Testis (tissue), 2 donors: ENCODE measurements at regions not wholly inside any gene's neighbourhood (a gene's known extent, or its start where the extent isn't known, plus 50 kb on each side); places are given as distances from the start of the nearest gene placed in this dataset.

Experiments used
- DNase-seq: peaks from one replicate; pipeline ENCODE4 v3.0.0-alpha.2; 2019
- H3K27ac ChIP-seq, 2 donors: fragments of 200-600 bp; sonication (generic); one replicate each; pipeline ENCODE4 v1.5.1; 2019
- H3K27me3 ChIP-seq: fragments of 200-600 bp; sonication (generic); one replicate; pipeline ENCODE4 v1.5.1; 2019
- H3K36me3 ChIP-seq: fragments of 200-600 bp; sonication (generic); one replicate; pipeline ENCODE4 v1.5.1; 2017; ENCODE audit warnings: low read depth; ENCODE audit errors: missing control alignments
- H3K4me1 ChIP-seq: fragments of 200-600 bp; sonication (generic); one replicate; pipeline ENCODE4 v1.5.1; 2019
- H3K4me3 ChIP-seq, 2 donors: fragments of 200-600 bp; sonication (generic); one replicate each; pipeline ENCODE4 v1.5.1; 2017 to 2019
- H3K9me3 ChIP-seq: fragments of 200-600 bp; sonication (generic); one replicate; pipeline ENCODE4 v1.5.1; 2017
- POLR2A ChIP-seq: fragments of 450-650 bp; IDR thresholded peaks from one replicate; pipeline ENCODE4 v1.6.1; 2017; ENCODE audit warnings: antibody characterized with exemption, mild to moderate bottlenecking, moderate library complexity
- WGBS, 2 donors: methylation state at CpG; one replicate each; pipeline ENCODE4 v1.1.5; 2018; 5-methylcytosine and 5-hydroxymethylcytosine counted together
- intact Hi-C: fragments of 100-400 bp; cut with DNase I; formaldehyde crosslinking; loops from one replicate; pipeline ENCODE4 v1.15.1; 2023; ENCODE audit warnings: low total_unique reads
- TF ChIP-seq, protein P1 (sequence below), 3 experiments: fragments of 450-650 bp in 2 of 3; fragments of 200-600 bp in 1 of 3; sonication (generic) in 1 of 3; IDR thresholded peaks; one replicate each; pipeline ENCODE4 v1.5.1; 2016 to 2019; ENCODE audit warnings: antibody characterized with exemption in 3 of 3, mild to moderate bottlenecking in 2 of 3, moderate library complexity in 1 of 3

DNA sequence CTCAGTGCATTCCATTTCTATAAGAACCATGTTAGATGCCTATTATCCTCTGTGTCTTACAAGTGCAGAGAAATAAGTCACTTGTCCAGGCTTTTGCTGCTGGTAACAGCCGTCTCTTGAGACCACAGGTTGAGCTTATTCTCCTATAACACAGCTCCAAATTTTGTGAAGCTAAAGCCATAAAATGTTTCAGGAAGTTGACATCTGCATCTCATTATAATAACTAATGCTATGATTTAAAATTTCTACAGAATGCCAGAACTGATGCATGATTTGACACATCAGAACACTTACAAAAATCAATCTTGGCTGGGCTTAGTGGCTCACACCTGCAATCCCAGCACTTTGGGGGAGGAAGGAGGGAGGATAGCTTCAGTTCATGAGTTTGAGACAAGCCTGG is 986.9 kb downstream of the TYW1 start:
- H3K36me3 ChIP-seq: no peaks in the 10 kb centered on the region
- H3K4me1 ChIP-seq: peaks cover 9% of the 10 kb centered on the region
- no peak for DNase-seq
- H3K9me3 ChIP-seq: no peaks in the 10 kb centered on the region
- 75 to 82% methylated on average over 1 of the region's 1 CpG for WGBS, 2 donors
- intact Hi-C loops: no loop called here
- H3K4me3 ChIP-seq: no peak overlapping the region
- no peak overlapping the region for H3K27ac ChIP-seq
- H3K27me3 ChIP-seq: no peaks in the 10 kb centered on the region
- TF ChIP-seq, protein P1, sequence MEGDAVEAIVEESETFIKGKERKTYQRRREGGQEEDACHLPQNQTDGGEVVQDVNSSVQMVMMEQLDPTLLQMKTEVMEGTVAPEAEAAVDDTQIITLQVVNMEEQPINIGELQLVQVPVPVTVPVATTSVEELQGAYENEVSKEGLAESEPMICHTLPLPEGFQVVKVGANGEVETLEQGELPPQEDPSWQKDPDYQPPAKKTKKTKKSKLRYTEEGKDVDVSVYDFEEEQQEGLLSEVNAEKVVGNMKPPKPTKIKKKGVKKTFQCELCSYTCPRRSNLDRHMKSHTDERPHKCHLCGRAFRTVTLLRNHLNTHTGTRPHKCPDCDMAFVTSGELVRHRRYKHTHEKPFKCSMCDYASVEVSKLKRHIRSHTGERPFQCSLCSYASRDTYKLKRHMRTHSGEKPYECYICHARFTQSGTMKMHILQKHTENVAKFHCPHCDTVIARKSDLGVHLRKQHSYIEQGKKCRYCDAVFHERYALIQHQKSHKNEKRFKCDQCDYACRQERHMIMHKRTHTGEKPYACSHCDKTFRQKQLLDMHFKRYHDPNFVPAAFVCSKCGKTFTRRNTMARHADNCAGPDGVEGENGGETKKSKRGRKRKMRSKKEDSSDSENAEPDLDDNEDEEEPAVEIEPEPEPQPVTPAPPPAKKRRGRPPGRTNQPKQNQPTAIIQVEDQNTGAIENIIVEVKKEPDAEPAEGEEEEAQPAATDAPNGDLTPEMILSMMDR (IDR thresholded peaks at IDR 0.05): no peak
- no peak for TF ChIP-seq POLR2A

DNA sequence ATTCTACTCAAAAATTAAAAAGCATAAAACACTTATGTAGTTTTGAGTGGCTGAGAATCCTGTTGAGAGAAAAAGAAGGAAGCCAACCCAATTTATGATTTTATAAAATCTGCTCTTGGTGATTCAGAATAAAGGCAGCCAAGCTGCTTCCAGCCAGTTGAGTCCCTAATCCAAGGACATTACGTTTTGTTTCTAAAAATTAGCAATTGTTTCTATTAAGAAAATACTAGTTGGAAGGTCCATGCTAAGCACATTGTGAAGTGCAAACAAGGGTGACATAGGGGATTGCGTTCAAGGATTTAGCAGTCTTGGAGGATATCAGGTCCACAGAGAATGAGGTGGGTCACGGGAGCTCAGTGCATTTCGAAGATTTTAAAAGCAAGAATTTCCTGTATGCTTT is 987.7 kb downstream of the TYW1 start:
- DNase-seq: peak; percentile 25
- TF ChIP-seq, protein P1 (IDR thresholded peaks at IDR 0.05): no peak
- TF ChIP-seq POLR2A: no peak
- Histone ChIP-seq H3K27ac (no peak overlapping the region), H3K9me3 (no peaks in the 10 kb centered on the region), H3K4me1 (peaks cover 9% of the 10 kb centered on the region), H3K4me3 (no peak overlapping the region), H3K27me3 (no peaks in the 10 kb centered on the region), H3K36me3 (no peaks in the 10 kb centered on the region)
- WGBS, 2 donors: 26 to 44% methylated on average over 4 of the region's 4 CpGs
- intact Hi-C loops: no loop called here

DNA sequence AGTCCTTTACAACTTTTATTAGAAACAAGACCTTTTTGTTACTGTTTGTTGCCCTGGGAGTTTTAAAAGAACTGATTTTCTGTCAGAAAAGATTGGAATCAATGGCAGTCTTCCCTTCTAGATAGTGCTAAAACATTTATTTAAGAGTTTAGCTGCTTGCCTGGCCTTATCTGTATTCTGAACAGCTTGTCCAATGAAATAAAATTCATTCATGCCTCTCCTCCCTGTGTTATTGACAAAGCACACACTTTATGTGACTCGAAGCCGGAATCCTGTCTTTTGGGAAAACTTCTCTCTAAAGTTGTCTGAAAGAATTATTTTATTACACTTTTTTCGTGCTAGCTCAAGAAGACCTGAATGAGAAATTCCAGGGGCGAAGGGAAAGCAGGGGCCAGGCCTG is 992.5 kb downstream of the TYW1 start:
- WGBS, 2 donors: 35 to 60% methylated on average over 4 of the region's 4 CpGs
- Histone ChIP-seq H3K27me3 (no peaks in the 10 kb centered on the region), H3K36me3 (no peaks in the 10 kb centered on the region), H3K4me1 (peaks cover 9% of the 10 kb centered on the region), H3K4me3 (no peak overlapping the region), H3K27ac (no peak overlapping the region), H3K9me3 (no peaks in the 10 kb centered on the region)
- intact Hi-C loops: no loop called here
- no peak for DNase-seq
- no peak for TF ChIP-seq POLR2A
- TF ChIP-seq, protein P1 (IDR thresholded peaks at IDR 0.05): no peak

DNA sequence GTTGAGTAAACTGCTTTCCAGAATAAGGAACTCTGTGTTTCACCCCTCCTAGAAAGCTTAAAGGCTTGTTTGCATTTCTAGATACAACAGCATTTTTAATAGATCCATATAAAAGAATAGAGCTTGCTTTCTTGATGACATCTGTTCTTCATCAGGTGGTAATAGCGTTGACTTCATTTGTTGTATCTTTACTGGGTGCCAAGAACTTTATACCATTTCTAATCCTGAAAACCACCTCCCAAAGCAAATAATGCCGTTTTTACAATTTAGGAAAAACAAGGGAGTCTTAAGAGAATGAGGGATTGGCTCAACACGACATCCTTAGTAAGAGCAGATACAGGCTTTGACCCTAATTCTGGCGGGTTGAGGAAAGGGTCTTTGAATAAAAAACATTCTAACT is 993.4 kb downstream of the TYW1 start:
- WGBS, 2 donors: 46 to 53% methylated on average over 4 of the region's 4 CpGs
- H3K4me3 ChIP-seq: no peak overlapping the region

DNA sequence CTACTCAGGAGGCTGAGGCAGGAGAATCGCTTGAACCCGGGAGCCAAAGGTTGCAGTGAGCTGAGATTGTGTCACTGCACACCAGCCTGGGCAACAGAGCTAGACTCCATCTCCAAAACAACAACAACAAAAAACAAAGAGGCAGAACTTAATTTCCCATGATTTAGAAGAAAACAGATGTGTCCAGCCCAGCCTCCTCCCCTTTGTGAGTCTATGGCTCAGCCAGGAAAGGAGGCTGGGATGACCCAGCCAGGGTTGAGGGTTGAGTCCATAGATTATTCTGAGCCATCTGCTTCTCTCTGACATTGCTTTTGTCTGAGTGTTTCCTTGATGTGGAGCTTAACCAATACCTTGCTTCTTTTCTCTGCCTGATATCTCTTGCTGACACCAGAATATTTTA is 994.1 kb downstream of the TYW1 start:
- H3K27me3 ChIP-seq: no peaks in the 10 kb centered on the region
- WGBS, 2 donors: 80 to 100% methylated on average over 1 to 2 of the region's 2 CpGs
- no peak for TF ChIP-seq POLR2A
- TF ChIP-seq, protein P1 (IDR thresholded peaks at IDR 0.05): no peak
- no peak for DNase-seq
- H3K36me3 ChIP-seq: no peaks in the 10 kb centered on the region
- no peak overlapping the region for H3K27ac ChIP-seq
- intact Hi-C loops: no loop called here
- no peaks in the 10 kb centered on the region for H3K9me3 ChIP-seq
- no peak overlapping the region for H3K4me3 ChIP-seq
- H3K4me1 ChIP-seq: no peaks in the 10 kb centered on the region

More for the DNA sequence above, 993.4 kb downstream of the TYW1 start:
- DNase-seq: no peak
- intact Hi-C loops: no loop called here
- no peaks in the 10 kb centered on the region for H3K36me3 ChIP-seq
- H3K9me3 ChIP-seq: no peaks in the 10 kb centered on the region
- H3K27me3 ChIP-seq: no peaks in the 10 kb centered on the region
- H3K27ac ChIP-seq: no peak overlapping the region
- H3K4me1 ChIP-seq: peaks cover 2% of the 10 kb centered on the region
- TF ChIP-seq POLR2A: no peak
- TF ChIP-seq, protein P1 (IDR thresholded peaks at IDR 0.05): no peak
